Neural cell (in vitro differentiated cells): ENCODE measurements at regions not wholly inside any gene's neighbourhood (a gene's known extent, or its start where the extent isn't known, plus 50 kb on each side); places are given as distances from the start of the nearest gene placed in this dataset.
A peak's percentile ranks its signal among the peaks of the same experiment; 100 is the strongest.

ENCODE experiments used
- H2AFZ ChIP-seq: fragments of 200-600, 300-800 bp; sonication (generic), shearing (Covaris generic); 2 replicates; pipeline ENCODE4 v1.6.0; 2014; ENCODE audit warnings: low read depth, mild to moderate bottlenecking, antibody characterized with exemption, low read length, moderate library complexity
- H3F3A ChIP-seq: fragments of 200-600 bp; shearing (Covaris generic); 2 replicates; pipeline ENCODE4 v1.6.1; 2016; ENCODE audit warnings: mild to moderate bottlenecking, moderate library complexity, mixed read lengths, antibody characterized with exemption, low read length; ENCODE audit not compliant: insufficient read depth, poor library complexity, severe bottlenecking
- H3K27ac ChIP-seq: fragments of 200-600, 300-800 bp; sonication (generic), shearing (Covaris generic); 2 replicates; pipeline ENCODE4 v1.5.1; 2014; ENCODE audit warnings: mild to moderate bottlenecking, low read length, moderate library complexity
- H3K27me3 ChIP-seq: fragments of 300-800, 200-600 bp; sonication (generic), shearing (Covaris generic); 2 replicates; pipeline ENCODE4 v1.6.0; 2014; ENCODE audit warnings: mild to moderate bottlenecking, low read depth, low read length, moderate library complexity; ENCODE audit not compliant: insufficient read depth
- H3K36me3 ChIP-seq: fragments of 300-800, 200-600 bp; sonication (generic), shearing (Covaris generic); 2 replicates; pipeline ENCODE4 v1.5.1; 2014; ENCODE audit warnings: mild to moderate bottlenecking, antibody characterized with exemption, low read length, moderate library complexity; ENCODE audit not compliant: insufficient read depth
- H3K4me2 ChIP-seq: fragments of 300-800, 200-600 bp; sonication (generic), shearing (Covaris generic); 2 replicates; pipeline ENCODE4 v1.6.0; 2014; ENCODE audit warnings: mild to moderate bottlenecking, low read length
- H3K4me3 ChIP-seq: fragments of 300-800, 200-600 bp; sonication (generic), shearing (Covaris generic); 2 replicates; pipeline ENCODE4 v1.5.1; 2014; ENCODE audit warnings: mild to moderate bottlenecking, low read length, moderate library complexity
- H3K79me2 ChIP-seq: fragments of 200-600 bp; shearing (Covaris generic); replicated peaks from 2 replicates; pipeline ENCODE4 v1.6.0; 2014; ENCODE audit warnings: mild to moderate bottlenecking, low read length, moderate library complexity; ENCODE audit not compliant: insufficient read depth
- H3K9ac ChIP-seq: fragments of 300-800, 200-600 bp; sonication (generic), shearing (Covaris generic); 2 replicates; pipeline ENCODE4 v1.6.1; 2016; ENCODE audit warnings: mild to moderate bottlenecking, low read length, mixed read lengths
- H3K9me2 ChIP-seq: fragments of 200-600 bp; shearing (Covaris generic); 2 replicates; pipeline ENCODE4 v1.6.1; 2016; ENCODE audit warnings: mild to moderate bottlenecking, low read length, mixed read lengths; ENCODE audit not compliant: insufficient read depth
- H3K9me3 ChIP-seq: fragments of 200-600, 300-800 bp; sonication (generic), shearing (Covaris generic); 2 replicates; pipeline ENCODE4 v1.6.1; 2016; ENCODE audit warnings: mild to moderate bottlenecking, mixed run types, low read length, moderate library complexity, mixed read lengths
- H4K20me1 ChIP-seq: fragments of 200-600 bp; shearing (Covaris generic); 2 replicates; pipeline ENCODE4 v1.6.1; 2016; ENCODE audit warnings: mild to moderate bottlenecking, mixed run types; ENCODE audit not compliant: insufficient read depth
- CTCF ChIP-seq: fragments of 450-650 bp; IDR thresholded peaks from 2 replicates; pipeline ENCODE4 v1.5.1; 2014; ENCODE audit warnings: antibody characterized with exemption, mild to moderate bottlenecking, moderate library complexity; ENCODE audit not compliant: poor library complexity, severe bottlenecking
- EP300 ChIP-seq: fragments of 450-650 bp; conservative IDR thresholded peaks from 2 replicates; pipeline ENCODE4 v1.6.1; 2014; ENCODE audit warnings: antibody characterized with exemption, mild to moderate bottlenecking, moderate library complexity; ENCODE audit not compliant: poor library complexity, severe bottlenecking
- EZH2 ChIP-seq: fragments of 200-600, 300-800 bp; shearing (Covaris generic), sonication (generic); IDR thresholded peaks from 2 replicates; pipeline ENCODE4 v1.6.1; 2014; ENCODE audit warnings: antibody characterized with exemption, low read length, borderline replicate concordance, mild to moderate bottlenecking; ENCODE audit not compliant: insufficient read depth, poor library complexity, severe bottlenecking
- MXI1 ChIP-seq: fragments of 450-650 bp; conservative IDR thresholded peaks from 2 replicates; pipeline ENCODE4 v1.6.1; 2014; ENCODE audit warnings: antibody characterized with exemption, mild to moderate bottlenecking; ENCODE audit not compliant: poor library complexity, severe bottlenecking
- POLR2AphosphoS5 ChIP-seq: IDR thresholded peaks from 2 replicates; pipeline ENCODE4 v1.6.1; 2012
- RAD21 ChIP-seq: fragments of 450-650 bp; conservative IDR thresholded peaks from 2 replicates; pipeline ENCODE4 v1.6.1; 2014; ENCODE audit warnings: antibody characterized with exemption, mild to moderate bottlenecking, moderate library complexity
- REST ChIP-seq: IDR thresholded peaks from 2 replicates; pipeline ENCODE4 v1.6.1; 2012; ENCODE audit warnings: borderline replicate concordance
- SMC3 ChIP-seq: fragments of 450-650 bp; conservative IDR thresholded peaks from 2 replicates; pipeline ENCODE4 v1.6.1; 2014; ENCODE audit warnings: antibody characterized with exemption, mild to moderate bottlenecking, moderate library complexity; ENCODE audit not compliant: poor library complexity
- TAF1 ChIP-seq: IDR thresholded peaks from 2 replicates; pipeline ENCODE4 v1.6.1; 2012; ENCODE audit warnings: low read depth

- Histone ChIP-seq H4K20me1 (no peaks in the 10 kb centered on the region), H3F3A (no peaks in the 10 kb centered on the region), H3K9me2 (no peaks in the 10 kb centered on the region), H3K4me3 (no peak overlapping the region), H3K9me3 (no peaks in the 10 kb centered on the region), H2AFZ (no peak overlapping the region), H3K27me3 (no peaks in the 10 kb centered on the region), H3K27ac (no peak overlapping the region), H3K4me2 (no peak overlapping the region), H3K9ac (no peak overlapping the region), H3K79me2 (no peaks in the 10 kb centered on the region), H3K36me3 (no peaks in the 10 kb centered on the region)
- TF ChIP-seq MXI1 (no peak), POLR2AphosphoS5 (peak; percentile 23)
Measured at GRCh38 chr20:22474224-22474623, 110.1 kb downstream of the FOXA2 start.

- TF ChIP-seq RAD21 (no peak), MXI1 (no peak), TAF1 (no peak), EP300 (no peak), CTCF (no peak)
- Histone ChIP-seq H3K36me3 (no peaks in the 10 kb centered on the region), H4K20me1 (no peaks in the 10 kb centered on the region), H3K27ac (no peak overlapping the region), H3K9me2 (no peaks in the 10 kb centered on the region), H3K79me2 (no peaks in the 10 kb centered on the region), H3F3A (no peaks in the 10 kb centered on the region), H2AFZ (no peak overlapping the region), H3K9ac (no peak overlapping the region), H3K27me3 (no peaks in the 10 kb centered on the region), H3K9me3 (no peaks in the 10 kb centered on the region), H3K4me3 (no peak overlapping the region), H3K4me2 (no peak overlapping the region)
Measured at GRCh38 chr20:22473293-22473692, 111.1 kb downstream of the FOXA2 start.

GRCh38 chr20:22472447-22473100 is 111.8 kb downstream of the FOXA2 start:
- Histone ChIP-seq H3F3A (no peaks in the 10 kb centered on the region), H3K9me2 (no peaks in the 10 kb centered on the region), H3K9ac (no peak overlapping the region), H3K27ac (no peak overlapping the region), H2AFZ (no peak overlapping the region), H3K79me2 (no peaks in the 10 kb centered on the region), H3K27me3 (no peaks in the 10 kb centered on the region), H4K20me1 (no peaks in the 10 kb centered on the region), H3K9me3 (no peaks in the 10 kb centered on the region), H3K4me2 (no peak overlapping the region), H3K4me3 (no peak overlapping the region), H3K36me3 (no peaks in the 10 kb centered on the region)
- no peak for TF ChIP-seq EZH2
- TF ChIP-seq EP300, result no peak
- TF ChIP-seq REST, result no peak
- no peak for TF ChIP-seq CTCF
- no peak for TF ChIP-seq POLR2AphosphoS5
- TF ChIP-seq RAD21, result no peak
- TF ChIP-seq SMC3, result no peak
- no peak for TF ChIP-seq TAF1
- no peak for TF ChIP-seq MXI1
